GM18909 (cell line): ENCODE measurements at regions not wholly inside any gene's neighbourhood (a gene's known extent, or its start where the extent isn't known, plus 50 kb on each side); places are given as distances from the start of the nearest gene placed in this dataset.
A peak's percentile ranks its signal among the peaks of the same experiment; 100 is the strongest.
"Not testable (repeated sequence)": the region's sequence is repeated elsewhere in the genome, so short reads cannot be mapped to it uniquely, and the experiment has no call there.

ENCODE experiments used
- ATAC-seq: cut with Tn5 transposase; IDR thresholded peaks from one replicate; pipeline ENCODE4 v1.9.1; 2021; ENCODE audit warnings: mild to moderate bottlenecking; ENCODE audit not compliant: unreplicated experiment, poor library complexity

DNA sequence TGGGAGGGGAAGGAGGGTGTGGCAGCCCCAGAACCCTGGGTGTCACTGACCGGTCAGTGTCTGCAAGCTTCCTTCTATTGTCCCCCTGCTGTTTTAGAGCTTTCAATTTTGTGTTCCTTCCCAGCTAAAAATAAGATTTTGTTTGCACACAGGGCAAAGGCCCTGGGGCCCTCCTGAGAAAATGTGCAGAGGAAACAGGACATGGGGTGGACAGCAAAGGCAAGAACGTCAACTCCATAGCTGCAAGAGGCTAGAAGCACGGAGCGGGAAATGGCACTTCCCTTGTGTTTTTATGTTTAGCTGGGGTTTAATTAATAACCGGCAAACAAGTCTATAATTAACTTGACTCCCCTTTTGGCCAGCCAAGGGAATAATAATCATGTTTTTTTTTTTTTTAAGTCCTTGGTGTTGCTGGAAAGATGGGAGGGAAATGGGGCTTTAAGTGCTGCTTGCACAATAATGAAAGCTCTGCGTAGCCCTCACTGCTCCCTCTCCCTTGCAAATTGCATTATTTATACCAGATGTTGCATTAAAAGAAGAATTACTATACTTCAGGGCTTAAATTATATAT lies 261.4 kb upstream of the USP24 start:
- ATAC-seq, result no peak

DNA sequence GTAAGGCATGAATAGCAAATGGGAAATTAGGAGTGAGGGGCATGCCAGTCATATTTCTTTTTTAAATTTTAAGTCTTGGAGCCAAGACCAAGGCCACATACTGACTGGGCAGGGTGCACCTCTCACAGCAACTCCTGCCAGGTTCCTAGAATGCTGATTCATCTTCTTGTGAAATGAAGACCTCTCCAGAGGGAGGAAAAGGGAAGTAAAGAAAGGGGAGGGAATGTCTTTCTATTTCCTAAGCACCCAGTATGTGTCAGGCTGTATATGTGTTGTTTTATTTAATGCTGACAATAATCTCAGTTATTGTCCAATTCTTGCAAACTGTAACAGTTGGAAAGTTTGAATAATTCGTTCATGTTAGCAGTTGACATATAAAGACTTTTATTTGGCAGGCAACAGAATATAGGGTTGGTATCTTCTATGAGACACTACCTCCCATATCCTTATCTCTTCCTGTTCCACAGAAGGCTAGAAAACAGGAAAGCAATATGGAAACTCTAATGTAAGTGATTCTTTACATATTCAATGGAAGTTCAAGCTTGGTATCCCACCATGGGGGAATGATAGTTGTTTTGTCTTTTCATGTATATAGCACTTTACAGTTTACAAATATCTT lies 259.1 kb upstream of the USP24 start:
- no peak for ATAC-seq

DNA sequence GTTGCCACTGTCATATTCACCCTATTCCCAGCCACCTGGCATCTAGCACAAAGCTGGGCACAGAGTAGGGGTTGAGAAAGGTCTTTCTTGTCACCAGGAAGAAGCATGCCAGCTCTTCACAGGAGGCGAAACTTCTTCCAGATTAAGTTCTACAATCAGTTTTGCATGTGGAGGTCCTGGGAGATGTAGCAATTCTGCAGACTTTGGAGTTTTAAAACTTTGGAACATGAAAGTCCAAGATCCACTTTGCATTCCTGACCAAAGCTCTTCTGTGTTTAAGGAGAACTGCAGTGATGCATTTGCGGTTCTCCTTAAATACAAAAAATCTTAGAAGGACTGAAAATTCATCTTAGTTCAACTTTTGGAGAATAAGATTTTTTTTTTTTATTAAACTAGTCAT lies 258.5 kb upstream of the USP24 start:
- ATAC-seq, result no peak

DNA sequence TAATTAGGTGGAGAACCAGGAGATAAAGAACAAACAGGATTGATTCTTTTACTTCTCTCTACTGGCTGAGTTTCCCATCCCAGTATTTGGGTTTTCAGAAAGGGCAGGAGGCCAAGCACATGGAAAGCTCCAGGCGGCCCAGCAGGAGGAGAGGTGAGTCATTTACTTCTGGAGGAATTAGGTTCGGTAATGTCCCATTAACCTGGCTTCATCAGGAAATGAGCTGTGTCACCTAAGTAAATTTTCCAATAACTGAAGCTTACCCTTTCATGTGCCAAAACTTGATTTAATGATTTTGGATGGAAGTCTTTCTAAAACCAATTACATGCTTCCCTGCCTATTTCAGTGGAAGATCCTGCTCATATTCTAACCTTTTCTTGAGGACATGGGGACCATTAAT lies 257.6 kb upstream of the USP24 start:
- ATAC-seq, result no peak

GRCh38 chr1:55472115-55472514 lies 257.0 kb upstream of the USP24 start:
- no peak for ATAC-seq

GRCh38 chr1:55468142-55468795 lies 253.1 kb upstream of the USP24 start:
- no peak for ATAC-seq

DNA sequence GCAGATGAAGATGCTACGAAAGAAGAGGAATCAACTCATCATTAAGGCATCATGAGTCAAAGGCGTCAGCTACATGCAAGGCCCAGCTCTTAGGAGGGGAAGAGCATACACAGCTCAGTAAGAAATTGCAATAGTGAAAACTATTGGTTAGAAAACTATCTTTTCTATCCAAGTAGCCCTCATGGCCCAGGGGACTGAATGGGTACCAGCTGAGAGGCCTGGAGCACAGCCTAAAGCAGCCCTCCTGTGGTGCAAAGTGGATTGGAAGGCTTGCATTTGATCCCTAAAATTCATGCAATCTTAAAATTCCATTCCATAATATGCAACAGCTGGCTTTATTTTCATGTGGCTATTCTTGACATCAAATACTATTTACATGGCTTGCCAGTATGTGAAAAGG lies 251.8 kb upstream of the USP24 start:
- no peak for ATAC-seq

DNA sequence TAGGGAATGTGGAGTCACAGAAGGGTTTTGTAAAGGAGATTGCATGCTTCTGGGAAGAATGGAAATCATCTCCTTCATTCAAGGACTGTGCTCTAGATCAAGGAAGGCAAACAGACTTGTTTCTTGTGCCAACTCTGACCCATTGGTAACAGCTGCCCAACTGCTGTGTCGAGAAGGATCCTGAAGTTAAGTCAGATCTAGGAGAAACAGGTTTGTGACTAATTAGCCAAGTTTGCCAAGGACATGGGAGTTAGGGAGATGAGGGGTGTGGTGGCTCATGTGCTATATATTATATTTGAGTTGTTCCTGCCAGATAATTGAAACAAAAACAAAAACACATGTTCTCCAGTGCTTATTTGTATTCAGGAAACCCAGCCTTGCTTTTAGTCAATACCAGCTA lies 251.2 kb upstream of the USP24 start:
- no peak for ATAC-seq

- no peak for ATAC-seq
Measured at GRCh38 chr1:55464550-55464949, 249.4 kb upstream of the USP24 start.

DNA sequence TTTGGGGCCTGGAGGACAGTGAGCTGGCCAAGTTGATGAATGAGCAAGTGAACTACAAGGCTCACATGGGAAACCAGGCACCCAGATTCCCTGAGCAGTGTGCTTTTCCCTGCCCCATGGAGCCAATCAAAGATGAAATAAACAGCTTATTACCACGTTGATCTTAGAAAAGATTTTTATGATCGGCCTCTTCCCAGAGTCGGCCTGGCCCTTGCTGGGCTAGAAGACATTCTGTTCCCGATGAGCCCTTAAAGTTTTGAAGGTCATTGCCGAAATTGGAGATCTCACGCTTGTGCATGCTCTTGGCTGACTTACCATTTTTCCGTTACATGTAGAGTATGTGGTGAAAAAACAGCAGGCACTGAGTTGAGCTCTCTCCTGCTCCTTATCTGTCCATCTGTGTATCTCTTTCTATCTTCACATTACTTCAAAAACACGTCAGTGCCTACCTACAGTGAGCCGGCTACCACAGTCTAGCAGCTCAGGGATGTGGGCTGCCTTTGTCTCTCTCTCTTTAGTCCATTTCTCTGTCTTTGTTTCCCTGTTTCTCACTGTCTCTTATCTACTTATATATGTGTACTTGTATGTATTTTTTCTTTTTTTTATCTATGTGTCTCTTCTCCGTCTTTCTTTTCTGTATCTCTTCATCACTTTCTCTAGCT lies 248.8 kb upstream of the USP24 start:
- no peak for ATAC-seq

- ATAC-seq, result no peak
Measured at GRCh38 chr1:55457874-55458273, 242.7 kb upstream of the USP24 start.

- no peak for ATAC-seq
Measured at GRCh38 chr1:55456971-55457370, 241.8 kb upstream of the USP24 start.

DNA sequence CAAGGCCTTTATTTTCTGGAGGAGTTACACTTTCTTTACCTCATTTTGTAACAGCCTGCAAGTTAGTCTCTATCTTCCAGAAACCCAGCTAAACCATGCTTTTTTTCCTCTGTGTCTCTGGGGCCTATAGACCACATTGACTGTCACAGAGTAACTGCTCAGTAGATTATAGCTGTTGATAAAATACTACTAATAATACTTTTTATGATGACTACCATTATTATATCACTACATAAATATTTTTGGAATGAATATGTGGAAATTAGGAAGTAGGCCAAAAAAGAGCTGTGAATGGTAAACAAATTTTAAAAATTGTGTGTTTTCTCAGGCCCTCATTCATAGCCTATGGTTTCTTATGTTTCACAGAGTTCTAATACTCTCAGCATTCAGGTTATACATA lies 233.1 kb upstream of the USP24 start:
- no peak for ATAC-seq

DNA sequence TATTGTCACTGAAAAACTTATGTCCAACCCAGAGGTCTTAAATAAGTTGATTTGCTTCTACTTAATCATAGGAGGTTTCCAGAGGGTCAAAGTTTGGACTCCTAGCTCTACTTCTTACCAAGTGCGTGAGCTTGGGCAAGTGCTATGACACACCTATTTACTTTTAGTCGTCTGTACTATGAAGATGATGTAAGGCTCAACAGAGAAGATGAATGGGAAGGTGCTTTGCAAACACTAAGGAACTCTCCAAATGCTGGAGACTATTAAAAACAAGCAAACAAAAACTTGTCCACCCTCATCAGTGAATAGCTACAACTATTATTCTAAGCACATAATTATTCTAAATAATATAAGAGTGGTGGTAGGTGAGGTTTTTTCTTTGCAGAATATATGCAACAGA lies 232.3 kb upstream of the USP24 start:
- no peak for ATAC-seq

DNA sequence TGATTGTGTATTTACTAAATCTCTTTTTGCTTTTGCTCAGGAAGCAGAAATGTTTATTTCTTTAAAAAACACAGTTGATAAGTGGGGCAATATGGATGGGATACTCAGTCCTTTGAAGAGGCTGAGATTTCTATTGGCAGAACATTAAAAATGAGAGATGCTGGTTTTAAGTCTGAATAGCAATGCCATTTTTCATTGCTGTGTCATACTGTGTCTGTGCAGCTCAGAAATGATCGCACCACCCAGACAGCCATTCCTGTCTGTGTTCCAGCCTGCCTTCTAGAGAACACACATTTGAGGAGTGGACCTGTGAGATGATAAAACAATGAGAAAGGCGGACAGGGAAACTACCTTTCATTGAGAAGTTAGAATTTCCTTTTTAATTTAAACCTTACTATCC lies 231.2 kb upstream of the USP24 start:
- ATAC-seq, result no peak

DNA sequence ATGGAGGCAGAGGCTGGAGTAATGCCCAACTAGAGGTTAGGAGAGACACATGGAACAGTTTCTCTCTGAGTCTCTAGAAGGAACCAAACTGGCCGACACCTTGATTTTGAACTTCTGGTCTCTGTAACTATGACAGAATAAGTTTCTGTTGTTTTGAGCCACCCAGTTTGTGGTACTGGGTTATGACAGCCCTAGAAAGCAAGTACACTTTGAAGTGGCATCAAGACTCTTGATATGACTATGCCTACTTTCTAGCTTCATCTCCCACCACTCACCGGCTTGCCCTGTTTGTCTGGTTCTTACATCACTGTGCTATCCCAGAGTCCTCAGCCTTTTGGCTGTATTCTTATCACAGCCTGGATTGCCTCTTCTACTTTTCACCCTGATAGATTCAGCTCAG lies 230.3 kb upstream of the USP24 start:
- ATAC-seq, result peak; percentile 68

- ATAC-seq, result no peak
Measured at GRCh38 chr1:55444667-55445066, 229.5 kb upstream of the USP24 start.

DNA sequence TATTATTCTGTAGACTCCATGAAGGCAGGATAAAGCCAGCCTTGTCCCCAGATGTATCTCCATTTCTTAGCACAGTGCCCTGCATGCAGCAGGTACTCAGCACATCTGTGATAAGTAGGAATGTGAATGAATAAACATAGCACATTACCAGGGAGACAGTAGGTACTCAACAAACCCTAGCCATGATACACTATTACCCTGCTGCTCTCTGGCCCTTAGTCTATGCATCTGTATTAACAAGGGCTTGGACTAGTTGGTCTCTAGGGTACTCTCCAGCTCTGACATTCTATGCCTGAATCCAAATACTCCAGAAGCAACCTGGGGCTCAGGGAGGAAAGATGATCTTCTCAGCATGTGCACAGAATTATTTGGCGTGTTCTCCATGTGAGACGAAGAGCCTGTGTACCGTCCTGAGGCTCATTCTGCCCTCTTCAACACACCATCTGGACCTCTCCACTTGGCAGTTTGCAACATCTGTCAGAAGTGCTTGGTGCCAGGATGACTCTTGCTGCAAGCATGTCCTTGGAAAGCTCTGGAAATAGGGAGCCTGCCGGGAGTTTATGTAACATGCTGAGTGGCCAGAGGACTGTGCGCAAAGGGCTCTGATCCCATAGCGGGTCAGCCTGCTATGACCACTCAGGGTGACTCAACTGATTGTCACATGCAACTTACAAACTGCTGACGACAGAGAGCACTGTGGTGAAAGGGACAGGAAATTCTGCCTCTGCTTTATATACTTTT lies 228.2 kb upstream of the USP24 start:
- ATAC-seq, result no peak

DNA sequence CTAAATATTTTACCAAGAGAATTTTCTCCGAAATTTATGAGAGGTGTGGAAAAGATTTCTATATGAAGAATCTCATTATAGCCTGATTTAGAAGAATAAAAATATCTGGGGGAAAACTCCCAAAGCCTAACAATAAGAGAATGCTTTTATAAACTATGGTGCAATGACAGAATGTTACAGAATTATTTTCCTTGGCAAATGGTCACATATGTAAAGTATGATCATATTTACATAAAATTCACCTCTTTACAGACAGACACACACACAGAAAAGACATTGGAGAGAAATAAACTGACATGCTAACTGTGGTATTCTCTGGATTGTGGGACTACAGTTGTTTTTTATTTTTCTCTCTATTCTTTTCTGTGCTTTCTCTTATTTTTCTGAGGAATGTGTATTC lies 226.3 kb upstream of the USP24 start:
- no peak for ATAC-seq

DNA sequence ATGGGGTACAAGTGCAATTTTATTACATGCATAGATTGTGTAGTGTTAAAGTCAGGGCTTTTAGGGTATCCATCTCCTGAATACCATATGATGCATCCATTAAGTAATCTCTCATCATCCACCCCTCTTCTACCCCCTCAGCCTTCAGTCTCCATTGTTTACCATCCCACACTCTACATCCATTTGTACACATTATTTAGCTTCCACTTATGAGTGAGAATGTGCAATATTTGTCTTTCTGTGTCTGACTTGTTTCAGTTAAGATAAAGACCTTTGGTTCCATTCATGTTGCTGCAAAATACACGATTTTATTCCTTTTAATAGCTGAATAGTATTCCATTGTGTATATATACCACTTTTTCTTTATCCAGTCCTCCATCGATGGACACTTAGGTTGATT lies 222.5 kb upstream of the USP24 start:
- no peak for ATAC-seq

- ATAC-seq, result not testable (repeated sequence)
Measured at GRCh38 chr1:55430720-55431119, 215.6 kb upstream of the USP24 start.
